ENCODE measurements at regions not wholly inside any gene's neighbourhood (a gene's known extent, or its start where the extent isn't known, plus 50 kb on each side); places are given as distances from the start of the nearest gene placed in this dataset.

DNA sequence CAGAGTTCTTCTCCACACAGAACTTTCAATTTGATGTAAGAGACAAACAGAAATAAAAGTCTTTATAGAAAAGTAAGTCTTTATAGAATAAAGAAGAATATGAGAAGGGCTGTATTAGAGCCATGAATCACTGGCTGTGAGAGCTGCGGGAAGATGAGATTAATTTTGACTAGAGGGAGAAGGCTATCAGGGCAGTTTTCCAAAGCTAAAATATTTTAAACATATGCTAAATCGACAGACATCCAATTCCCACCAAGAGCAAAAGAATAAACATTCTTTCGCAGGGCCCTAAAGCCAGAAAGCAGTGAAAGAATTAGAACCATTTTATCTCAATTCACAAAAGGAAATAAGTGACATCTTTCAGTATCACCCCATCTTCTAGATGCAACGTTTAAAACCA lies 208.3 kb upstream of the MAP3K1 start:
- TF ChIP-seq SIN3A (IDR thresholded peaks at IDR 0.05; ENCODE audit: borderline replicate concordance, insufficient read depth, low read length) = no peak
- TF ChIP-seq POLR2AphosphoS5 (IDR thresholded peaks at IDR 0.05; ENCODE audit: low read depth, low read length) = no peak

Data from PFSK-1 (cell line).